RWPE2 (cell line): ENCODE measurements at regions not wholly inside any gene's neighbourhood (a gene's known extent, or its start where the extent isn't known, plus 50 kb on each side); places are given as distances from the start of the nearest gene placed in this dataset.

Experiments used
- ATAC-seq: fragments of 200-7000 bp; cut with Tn5 transposase; 3 replicates; pipeline ENCODE4 v1.9.1; 2021; ENCODE audit warnings: low read depth
- DNase-seq: peaks from one replicate; pipeline ENCODE4 v3.0.0-alpha.2; 2020; ENCODE audit warnings: low spot score
- H3K27ac ChIP-seq: fragments of 450-650 bp; 2 replicates; pipeline ENCODE4 v1.5.1; 2017; ENCODE audit warnings: mild to moderate bottlenecking; ENCODE audit not compliant: poor library complexity, severe bottlenecking
- H3K27me3 ChIP-seq: fragments of 250-450 bp; sonication (Bioruptor Pico); 2 replicates; pipeline ENCODE4 v1.5.1; 2021; ENCODE audit warnings: mild to moderate bottlenecking, moderate library complexity; ENCODE audit not compliant: insufficient read depth, poor library complexity, severe bottlenecking
- H3K36me3 ChIP-seq: fragments of 250-450 bp; sonication (Bioruptor Pico); 2 replicates; pipeline ENCODE4 v1.5.1; 2020; ENCODE audit warnings: low read depth, mild to moderate bottlenecking, moderate library complexity
- H3K4me1 ChIP-seq: fragments of 250-450 bp; sonication (Bioruptor Pico); 2 replicates; pipeline ENCODE4 v1.5.1; 2021; ENCODE audit warnings: mild to moderate bottlenecking, moderate library complexity; ENCODE audit not compliant: insufficient read depth, poor library complexity, severe bottlenecking
- H3K4me3 ChIP-seq: fragments of 250-450 bp; sonication (Bioruptor Pico); 2 replicates; pipeline ENCODE4 v1.5.1; 2021; ENCODE audit warnings: mild to moderate bottlenecking, moderate library complexity; ENCODE audit not compliant: severe bottlenecking
- H3K9me3 ChIP-seq: fragments of 250-450 bp; sonication (Bioruptor Pico); 2 replicates; pipeline ENCODE4 v1.5.1; 2021; ENCODE audit warnings: mild to moderate bottlenecking, moderate library complexity; ENCODE audit not compliant: severe bottlenecking
- TF ChIP-seq, protein P1 (sequence below): fragments of 450-650 bp; IDR thresholded peaks from one replicate; pipeline ENCODE4 v1.5.1; 2017; ENCODE audit warnings: mild to moderate bottlenecking, moderate library complexity; ENCODE audit not compliant: poor library complexity, severe bottlenecking

DNA sequence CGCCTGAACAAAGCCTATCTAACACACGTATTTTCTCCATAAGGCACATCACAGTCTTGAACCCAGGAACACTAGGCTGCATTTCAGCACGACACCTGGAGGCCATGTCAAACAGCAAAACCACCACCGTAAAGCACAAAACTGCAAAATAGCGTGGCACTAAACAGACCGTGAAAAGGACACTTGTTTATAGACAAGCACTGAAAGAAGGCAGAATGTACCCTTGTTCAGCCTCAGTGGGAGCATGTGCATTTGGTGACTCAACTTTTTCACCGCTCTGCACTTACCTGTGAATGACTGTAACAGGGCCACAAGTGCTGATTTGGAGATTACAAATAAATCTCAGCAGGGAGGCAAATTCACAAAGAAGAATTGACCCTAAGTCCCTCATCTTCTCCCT is 80.8 kb downstream of the ISG20 start:
- H3K9me3 ChIP-seq, result no peaks in the 10 kb centered on the region
- no peaks in the 10 kb centered on the region for H3K36me3 ChIP-seq
- ATAC-seq (no peak), DNase-seq (no peak)
- H3K27me3 ChIP-seq, result no peaks in the 10 kb centered on the region
- TF ChIP-seq, protein P1, sequence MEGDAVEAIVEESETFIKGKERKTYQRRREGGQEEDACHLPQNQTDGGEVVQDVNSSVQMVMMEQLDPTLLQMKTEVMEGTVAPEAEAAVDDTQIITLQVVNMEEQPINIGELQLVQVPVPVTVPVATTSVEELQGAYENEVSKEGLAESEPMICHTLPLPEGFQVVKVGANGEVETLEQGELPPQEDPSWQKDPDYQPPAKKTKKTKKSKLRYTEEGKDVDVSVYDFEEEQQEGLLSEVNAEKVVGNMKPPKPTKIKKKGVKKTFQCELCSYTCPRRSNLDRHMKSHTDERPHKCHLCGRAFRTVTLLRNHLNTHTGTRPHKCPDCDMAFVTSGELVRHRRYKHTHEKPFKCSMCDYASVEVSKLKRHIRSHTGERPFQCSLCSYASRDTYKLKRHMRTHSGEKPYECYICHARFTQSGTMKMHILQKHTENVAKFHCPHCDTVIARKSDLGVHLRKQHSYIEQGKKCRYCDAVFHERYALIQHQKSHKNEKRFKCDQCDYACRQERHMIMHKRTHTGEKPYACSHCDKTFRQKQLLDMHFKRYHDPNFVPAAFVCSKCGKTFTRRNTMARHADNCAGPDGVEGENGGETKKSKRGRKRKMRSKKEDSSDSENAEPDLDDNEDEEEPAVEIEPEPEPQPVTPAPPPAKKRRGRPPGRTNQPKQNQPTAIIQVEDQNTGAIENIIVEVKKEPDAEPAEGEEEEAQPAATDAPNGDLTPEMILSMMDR, result no peak
- no peak overlapping the region for H3K4me3 ChIP-seq
- no peak overlapping the region for H3K27ac ChIP-seq
- no peaks in the 10 kb centered on the region for H3K4me1 ChIP-seq

DNA sequence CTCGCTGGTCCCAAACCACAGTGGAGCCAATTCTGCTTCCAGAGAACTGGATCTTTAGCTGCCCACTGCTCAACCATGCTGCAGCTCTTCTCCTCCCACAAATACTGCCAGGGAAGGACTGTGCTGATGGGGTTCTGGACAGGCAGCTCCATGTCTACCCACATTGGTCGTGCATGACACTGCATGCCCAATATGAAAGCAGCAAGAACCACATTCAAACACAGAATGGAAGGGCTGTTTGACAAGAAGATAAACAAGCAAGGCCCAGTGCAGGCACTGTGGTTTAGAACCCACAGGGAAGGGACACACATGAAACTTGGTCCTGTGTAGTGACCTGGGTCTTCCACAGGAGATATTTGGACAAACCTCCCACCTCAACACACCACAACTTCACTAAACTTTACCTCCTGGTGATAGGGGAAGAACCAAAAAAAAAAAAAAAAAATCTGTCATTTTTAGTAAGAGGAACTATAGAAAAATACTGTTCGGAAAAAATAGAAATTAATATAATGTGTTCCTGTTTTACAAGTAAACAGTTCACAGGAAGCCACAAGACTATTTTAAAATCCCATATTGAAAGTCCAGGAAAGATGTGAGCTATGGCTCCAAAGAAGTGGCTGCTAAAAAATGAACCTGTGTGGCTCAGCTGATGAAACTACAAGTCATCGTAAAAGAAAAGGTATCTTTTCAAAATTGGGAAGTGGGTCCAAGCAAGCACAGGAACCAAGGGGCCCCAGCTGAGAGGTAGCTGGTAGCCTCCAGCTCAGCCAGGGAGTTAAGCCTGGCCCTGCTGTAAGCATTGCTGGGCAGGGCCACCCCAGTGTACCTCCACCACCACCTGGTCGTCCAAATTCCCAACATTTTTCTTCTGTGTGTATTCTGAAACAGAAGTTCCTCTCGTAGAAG is 77.7 kb upstream of the ACAN start:
- DNase-seq, result no peak
- H3K27ac ChIP-seq, result no peak overlapping the region
- no peaks in the 10 kb centered on the region for H3K9me3 ChIP-seq
- H3K4me1 ChIP-seq, result no peaks in the 10 kb centered on the region
- H3K27me3 ChIP-seq, result no peaks in the 10 kb centered on the region
- TF ChIP-seq, protein P1, result no peak
- H3K36me3 ChIP-seq, result no peaks in the 10 kb centered on the region
- H3K4me3 ChIP-seq, result no peak overlapping the region
- no peak for ATAC-seq

DNA sequence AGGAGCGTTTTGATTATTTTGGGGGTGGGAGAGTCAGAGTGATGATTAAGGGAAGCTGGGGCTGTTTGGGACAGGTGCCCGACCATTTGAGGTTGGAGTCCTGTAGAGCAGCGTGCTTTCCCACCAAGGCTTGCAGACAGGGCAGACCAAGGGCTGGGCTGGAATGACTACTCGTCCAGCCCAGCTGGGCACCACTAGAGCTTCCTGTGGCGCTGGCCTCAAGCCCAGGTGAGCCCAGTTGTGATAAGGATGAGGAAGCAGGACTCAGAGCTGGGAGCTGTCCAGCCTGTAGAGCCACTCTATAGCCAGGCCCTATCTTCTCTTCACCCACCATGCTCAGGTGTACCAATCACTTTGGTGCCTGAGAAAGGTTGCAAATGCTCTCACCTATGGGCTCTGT is 75.8 kb upstream of the ACAN start:
- Histone ChIP-seq H3K4me1 (no peaks in the 10 kb centered on the region), H3K36me3 (no peaks in the 10 kb centered on the region), H3K9me3 (no peaks in the 10 kb centered on the region), H3K27ac (no peak overlapping the region), H3K27me3 (no peaks in the 10 kb centered on the region), H3K4me3 (no peak overlapping the region)
- TF ChIP-seq, protein P1, result no peak
- peak; percentile 70 for ATAC-seq
- no peak for DNase-seq

DNA sequence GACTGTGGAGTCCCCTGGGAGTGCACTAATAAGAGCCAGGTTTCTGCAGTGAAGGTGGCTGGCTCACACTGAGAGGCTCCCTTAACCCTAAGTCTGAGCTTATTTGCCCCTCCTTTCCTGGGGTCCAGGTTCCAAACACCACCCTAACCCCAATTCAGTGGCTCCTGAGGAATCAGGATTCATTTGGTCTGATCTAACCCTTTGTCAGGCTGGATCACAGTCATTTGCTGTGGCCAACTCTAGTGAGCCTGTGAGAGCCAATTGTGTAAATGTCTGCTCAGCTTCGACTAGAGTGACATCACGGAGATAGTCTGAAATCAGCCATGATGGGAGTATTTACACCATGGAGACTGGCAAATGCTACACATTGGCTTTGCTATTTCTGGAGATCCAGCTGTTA is 73.7 kb upstream of the ACAN start:
- no peaks in the 10 kb centered on the region for H3K4me1 ChIP-seq
- no peak for DNase-seq
- H3K9me3 ChIP-seq, result no peaks in the 10 kb centered on the region
- no peaks in the 10 kb centered on the region for H3K36me3 ChIP-seq
- H3K27me3 ChIP-seq, result no peaks in the 10 kb centered on the region
- H3K27ac ChIP-seq, result no peak overlapping the region
- TF ChIP-seq, protein P1, result no peak
- no peak for ATAC-seq
- H3K4me3 ChIP-seq, result no peak overlapping the region

DNA sequence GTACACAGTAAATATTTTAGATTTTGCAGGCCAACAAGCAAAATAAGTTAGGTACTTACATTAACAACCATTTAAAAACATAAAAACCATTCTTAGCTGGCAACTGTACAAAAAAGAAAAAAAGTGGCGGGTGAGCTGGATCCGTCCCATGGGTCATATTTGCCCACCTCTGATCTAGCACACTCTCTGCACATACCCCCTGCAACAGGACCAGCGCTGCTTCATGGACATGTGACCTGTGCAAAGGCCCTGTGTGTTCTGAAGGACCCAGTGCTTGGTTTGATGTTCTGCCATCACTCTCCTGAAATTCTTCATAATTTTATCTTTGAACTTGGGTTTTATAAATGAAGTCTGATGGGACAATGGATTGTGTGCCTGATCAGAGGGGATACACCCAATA is 72.5 kb upstream of the ACAN start:
- Histone ChIP-seq H3K4me3 (no peak overlapping the region), H3K27me3 (peaks cover 2% of the 10 kb centered on the region), H3K36me3 (no peaks in the 10 kb centered on the region), H3K27ac (no peak overlapping the region), H3K9me3 (no peaks in the 10 kb centered on the region), H3K4me1 (no peaks in the 10 kb centered on the region)
- TF ChIP-seq, protein P1, result no peak
- ATAC-seq (no peak), DNase-seq (no peak)
